ENCODE measurements at regions not wholly inside any gene's neighbourhood (a gene's known extent, or its start where the extent isn't known, plus 50 kb on each side); places are given as distances from the start of the nearest gene placed in this dataset.

DNA sequence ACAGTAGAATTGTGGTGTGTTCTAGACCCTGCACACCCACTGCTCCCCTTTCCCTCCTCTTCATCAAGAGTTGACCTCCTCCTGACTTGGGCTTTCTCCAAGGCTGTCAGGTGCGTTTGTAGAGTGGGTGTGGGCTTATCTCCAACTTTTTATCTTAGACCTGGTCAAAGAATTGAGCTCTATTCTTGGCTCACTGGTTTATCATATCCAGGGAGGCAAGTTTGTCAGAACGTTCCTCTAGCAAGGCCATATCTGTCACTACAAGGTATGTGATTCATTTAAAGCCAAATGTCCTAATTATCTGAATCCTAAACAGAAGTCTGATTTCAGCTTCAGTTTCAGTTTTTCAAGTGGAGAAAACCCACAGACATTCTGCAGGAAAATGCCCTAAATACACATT, 117.1 kb upstream of the MGAT5 start:
- Histone ChIP-seq H2AFZ (ENCODE audit: low read length, unreplicated experiment) (peak overlapping the region; percentile 76), H3K4me3 (ENCODE audit: low read depth, low read length) (peak overlapping the region; percentile 70), H3K27ac (ENCODE audit: low read depth, low read length) (peak overlapping the region; percentile 80), H3K79me2 (ENCODE audit: control insufficient read depth, insufficient read depth, low read length, unreplicated experiment) (peaks cover 26% of the 10 kb centered on the region), H3K4me1 (ENCODE audit: control insufficient read depth, insufficient read depth, low read length, unreplicated experiment) (peaks cover 35% of the 10 kb centered on the region), H3K36me3 (ENCODE audit: insufficient read depth, low read length) (no peaks in the 10 kb centered on the region), H3K27me3 (ENCODE audit: insufficient read depth, low read length) (no peaks in the 10 kb centered on the region)

DNA sequence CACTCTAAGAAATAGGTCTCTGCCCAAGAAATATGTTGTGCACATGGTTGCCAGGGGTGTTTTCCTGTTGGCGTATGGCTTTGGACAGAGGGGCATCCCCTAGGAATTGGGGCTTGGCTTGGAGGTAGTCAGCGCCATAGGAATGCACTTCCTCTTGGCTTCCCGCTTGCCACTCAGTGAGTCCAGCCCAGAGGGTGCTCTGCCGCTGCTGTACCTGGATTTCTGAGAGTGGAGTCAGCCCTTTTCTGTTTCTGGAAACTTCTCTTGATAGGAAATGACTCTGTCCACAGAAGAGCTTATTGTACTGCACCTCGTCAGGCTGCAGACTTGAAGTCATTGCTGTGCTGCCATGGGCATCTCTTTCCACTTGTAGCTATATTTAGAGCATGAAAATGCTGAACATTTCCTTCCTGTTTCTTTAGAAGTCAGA, 116.7 kb upstream of the MGAT5 start:
- Histone ChIP-seq H3K4me3 (ENCODE audit: low read depth, low read length) (peak overlapping the region; percentile 70), H3K36me3 (ENCODE audit: insufficient read depth, low read length) (no peaks in the 10 kb centered on the region), H3K4me1 (ENCODE audit: control insufficient read depth, insufficient read depth, low read length, unreplicated experiment) (peaks cover 33% of the 10 kb centered on the region), H3K27ac (ENCODE audit: low read depth, low read length) (peak overlapping the region; percentile 80), H3K79me2 (ENCODE audit: control insufficient read depth, insufficient read depth, low read length, unreplicated experiment) (peaks cover 26% of the 10 kb centered on the region), H2AFZ (ENCODE audit: low read length, unreplicated experiment) (peak overlapping the region; percentile 76), H3K27me3 (ENCODE audit: insufficient read depth, low read length) (no peaks in the 10 kb centered on the region)

DNA sequence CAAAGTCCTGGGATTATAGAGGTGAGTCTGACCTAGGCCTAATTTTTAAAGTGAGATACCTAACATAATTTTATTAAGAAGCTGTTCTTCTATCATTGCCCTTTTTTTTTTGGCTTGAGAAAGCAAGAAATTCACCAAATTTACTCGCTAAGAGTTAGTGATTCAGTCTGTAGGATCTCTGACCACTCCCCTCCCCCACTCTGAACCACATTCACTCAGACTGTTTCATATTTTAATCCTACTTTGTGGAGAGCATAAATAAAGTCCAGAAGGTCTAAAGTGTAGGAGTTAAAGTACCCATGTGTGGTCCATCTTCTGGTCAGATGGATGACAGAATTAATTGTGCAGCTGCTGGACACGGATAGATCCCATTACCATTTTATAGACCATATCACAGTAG, 115.8 kb upstream of the MGAT5 start:
- Histone ChIP-seq H3K27me3 (ENCODE audit: insufficient read depth, low read length) (no peaks in the 10 kb centered on the region), H3K79me2 (ENCODE audit: control insufficient read depth, insufficient read depth, low read length, unreplicated experiment) (peaks cover 30% of the 10 kb centered on the region), H2AFZ (ENCODE audit: low read length, unreplicated experiment) (no peak overlapping the region), H3K4me3 (ENCODE audit: low read depth, low read length) (0 out of 2 replicates have a peak overlapping the region, but pooled peaks have one; percentile 70), H3K4me1 (ENCODE audit: control insufficient read depth, insufficient read depth, low read length, unreplicated experiment) (peaks cover 38% of the 10 kb centered on the region), H3K36me3 (ENCODE audit: insufficient read depth, low read length) (no peaks in the 10 kb centered on the region), H3K27ac (ENCODE audit: low read depth, low read length) (peak overlapping the region; percentile 80)

DNA sequence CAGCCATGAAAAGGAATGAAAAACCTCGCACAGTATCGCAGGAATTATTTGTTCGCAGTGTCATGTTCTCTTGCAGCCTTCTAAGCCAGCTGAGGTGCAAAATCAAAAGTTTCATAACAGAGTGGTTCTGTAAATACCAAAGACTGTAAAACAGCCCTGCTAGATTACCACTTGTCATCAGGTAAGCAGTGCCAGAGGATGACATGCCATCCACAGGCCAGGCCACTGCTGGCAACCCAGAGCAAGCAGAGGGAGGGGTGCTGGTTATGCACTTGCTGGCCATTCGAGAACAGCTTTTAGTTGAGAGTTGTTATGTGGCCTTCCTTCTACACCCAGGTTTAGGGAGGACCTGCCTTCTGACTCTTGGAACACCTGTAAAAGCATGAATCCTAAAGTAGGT, 114.3 kb upstream of the MGAT5 start:
- Histone ChIP-seq H3K4me3 (ENCODE audit: low read depth, low read length) (no peak overlapping the region), H3K27ac (ENCODE audit: low read depth, low read length) (no peak overlapping the region), H3K36me3 (ENCODE audit: insufficient read depth, low read length) (no peaks in the 10 kb centered on the region), H3K79me2 (ENCODE audit: control insufficient read depth, insufficient read depth, low read length, unreplicated experiment) (peaks cover 24% of the 10 kb centered on the region), H3K4me1 (ENCODE audit: control insufficient read depth, insufficient read depth, low read length, unreplicated experiment) (peaks cover 41% of the 10 kb centered on the region), H2AFZ (ENCODE audit: low read length, unreplicated experiment) (no peak overlapping the region), H3K27me3 (ENCODE audit: insufficient read depth, low read length) (no peaks in the 10 kb centered on the region)

DNA sequence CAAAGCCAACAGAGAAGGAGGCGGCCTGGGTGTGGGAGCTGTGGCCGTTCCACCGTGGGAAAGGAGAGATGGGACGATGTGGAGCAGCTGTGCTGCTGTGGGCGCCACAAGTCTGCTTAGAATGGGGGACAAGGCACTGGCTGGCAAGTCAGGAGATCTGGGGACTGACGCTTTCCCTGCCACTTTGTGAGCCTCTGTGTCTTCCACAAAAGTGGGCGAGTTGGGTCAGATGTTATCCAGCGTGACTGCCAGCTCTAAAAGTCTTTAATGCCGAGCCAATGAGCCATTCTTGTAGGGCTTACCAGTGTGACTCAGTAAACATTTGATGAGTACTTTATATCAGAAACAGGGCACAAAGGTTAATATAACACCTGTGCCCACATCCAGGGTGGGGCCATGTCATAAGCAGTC, 113.6 kb upstream of the MGAT5 start:
- Histone ChIP-seq H3K27ac (ENCODE audit: low read depth, low read length) (no peak overlapping the region), H2AFZ (ENCODE audit: low read length, unreplicated experiment) (no peak overlapping the region), H3K4me1 (ENCODE audit: control insufficient read depth, insufficient read depth, low read length, unreplicated experiment) (peaks cover 41% of the 10 kb centered on the region), H3K79me2 (ENCODE audit: control insufficient read depth, insufficient read depth, low read length, unreplicated experiment) (peaks cover 25% of the 10 kb centered on the region), H3K36me3 (ENCODE audit: insufficient read depth, low read length) (no peaks in the 10 kb centered on the region), H3K27me3 (ENCODE audit: insufficient read depth, low read length) (no peaks in the 10 kb centered on the region), H3K4me3 (ENCODE audit: low read depth, low read length) (no peak overlapping the region)

DNA sequence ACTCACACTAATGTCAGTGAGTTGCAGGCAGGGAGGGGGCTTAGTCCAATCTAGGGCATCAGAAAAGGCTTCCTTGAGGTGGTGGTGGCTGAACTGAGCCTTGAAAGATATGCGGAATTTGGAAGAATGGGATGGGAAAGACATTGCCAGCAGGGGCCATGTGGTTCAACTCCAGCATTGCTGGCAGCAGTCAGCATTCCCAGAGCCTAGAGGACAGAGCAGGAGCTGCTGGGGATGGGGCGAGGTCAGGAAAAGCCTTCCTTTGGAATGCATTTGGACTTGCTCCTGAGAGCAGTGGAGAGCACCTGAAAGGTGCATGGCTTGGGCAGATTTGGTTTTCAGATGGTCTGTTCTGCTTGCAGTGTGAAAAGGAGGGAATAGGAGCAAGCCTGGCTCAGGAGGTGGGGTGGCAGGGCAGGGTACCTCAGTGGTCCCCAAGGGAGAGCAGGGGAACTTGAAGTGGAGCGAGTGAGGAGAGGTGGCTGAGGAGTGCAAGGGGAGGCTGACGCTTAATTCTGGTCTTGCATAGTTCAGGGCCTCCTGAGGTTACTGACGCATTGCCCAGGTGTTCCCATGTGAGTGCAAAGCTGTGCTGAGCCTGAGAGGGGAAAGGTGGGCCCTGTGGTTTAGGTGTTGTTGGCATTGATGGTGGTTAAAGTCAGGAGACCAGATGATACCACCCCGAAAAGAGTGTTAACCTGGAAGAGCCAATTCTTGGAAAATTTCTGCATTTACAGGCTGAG, 112.1 kb upstream of the MGAT5 start:
- Histone ChIP-seq H3K4me3 (ENCODE audit: low read depth, low read length) (no peak overlapping the region), H2AFZ (ENCODE audit: low read length, unreplicated experiment) (no peak overlapping the region), H3K79me2 (ENCODE audit: control insufficient read depth, insufficient read depth, low read length, unreplicated experiment) (peaks cover 25% of the 10 kb centered on the region), H3K4me1 (ENCODE audit: control insufficient read depth, insufficient read depth, low read length, unreplicated experiment) (peaks cover 34% of the 10 kb centered on the region), H3K27me3 (ENCODE audit: insufficient read depth, low read length) (no peaks in the 10 kb centered on the region), H3K27ac (ENCODE audit: low read depth, low read length) (no peak overlapping the region), H3K36me3 (ENCODE audit: insufficient read depth, low read length) (no peaks in the 10 kb centered on the region)

DNA sequence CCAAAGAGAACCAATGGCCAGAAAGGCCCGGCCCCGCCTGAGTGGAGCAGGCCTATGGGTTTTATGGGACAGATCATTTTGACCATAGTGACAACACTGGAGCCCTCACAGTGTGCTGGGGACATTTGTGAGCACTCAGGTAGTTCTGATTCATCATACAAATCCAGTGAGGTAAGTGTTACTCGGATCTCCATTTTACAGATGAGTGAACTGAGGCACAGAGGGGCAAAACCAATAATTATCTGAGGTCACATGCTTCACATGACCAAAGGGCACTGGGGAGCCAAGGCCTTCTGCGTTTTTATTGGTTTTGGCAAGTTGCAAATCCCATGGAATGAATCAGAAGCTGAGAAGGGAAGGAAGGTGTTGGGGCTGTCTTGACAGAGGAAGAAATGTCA, 111.5 kb upstream of the MGAT5 start:
- no peaks in the 10 kb centered on the region for H3K36me3 ChIP-seq (ENCODE audit: insufficient read depth, low read length)
- H2AFZ ChIP-seq (ENCODE audit: low read length, unreplicated experiment), result no peak overlapping the region
- H3K4me3 ChIP-seq (ENCODE audit: low read depth, low read length), result no peak overlapping the region
- peaks cover 30% of the 10 kb centered on the region for H3K4me1 ChIP-seq (ENCODE audit: control insufficient read depth, insufficient read depth, low read length, unreplicated experiment)
- peaks cover 25% of the 10 kb centered on the region for H3K79me2 ChIP-seq (ENCODE audit: control insufficient read depth, insufficient read depth, low read length, unreplicated experiment)
- no peak overlapping the region for H3K27ac ChIP-seq (ENCODE audit: low read depth, low read length)
- no peaks in the 10 kb centered on the region for H3K27me3 ChIP-seq (ENCODE audit: insufficient read depth, low read length)

DNA sequence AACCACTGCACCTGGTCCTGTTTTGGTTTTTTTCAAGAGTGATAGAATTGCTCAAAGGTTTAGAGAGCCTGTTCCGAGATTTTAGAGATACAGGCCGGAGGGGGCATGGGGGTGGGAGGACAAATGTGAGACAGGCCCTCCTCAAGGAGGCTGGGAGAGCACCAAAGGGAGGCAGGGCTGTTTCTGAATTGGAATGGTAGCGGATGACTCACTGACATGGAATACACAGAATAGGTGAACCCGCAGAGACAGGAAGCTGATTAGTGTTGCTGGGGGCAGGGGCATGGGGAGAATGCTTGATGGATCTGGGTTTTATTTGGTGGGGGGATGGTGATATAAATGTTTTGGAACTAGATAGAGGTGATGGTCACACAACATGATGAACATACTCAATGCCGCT, 111.0 kb upstream of the MGAT5 start:
- H3K4me3 ChIP-seq (ENCODE audit: low read depth, low read length), result no peak overlapping the region
- peaks cover 24% of the 10 kb centered on the region for H3K79me2 ChIP-seq (ENCODE audit: control insufficient read depth, insufficient read depth, low read length, unreplicated experiment)
- H3K27me3 ChIP-seq (ENCODE audit: insufficient read depth, low read length), result no peaks in the 10 kb centered on the region
- H3K36me3 ChIP-seq (ENCODE audit: insufficient read depth, low read length), result no peaks in the 10 kb centered on the region
- no peak overlapping the region for H2AFZ ChIP-seq (ENCODE audit: low read length, unreplicated experiment)
- no peak overlapping the region for H3K27ac ChIP-seq (ENCODE audit: low read depth, low read length)
- H3K4me1 ChIP-seq (ENCODE audit: control insufficient read depth, insufficient read depth, low read length, unreplicated experiment), result peaks cover 24% of the 10 kb centered on the region

DNA sequence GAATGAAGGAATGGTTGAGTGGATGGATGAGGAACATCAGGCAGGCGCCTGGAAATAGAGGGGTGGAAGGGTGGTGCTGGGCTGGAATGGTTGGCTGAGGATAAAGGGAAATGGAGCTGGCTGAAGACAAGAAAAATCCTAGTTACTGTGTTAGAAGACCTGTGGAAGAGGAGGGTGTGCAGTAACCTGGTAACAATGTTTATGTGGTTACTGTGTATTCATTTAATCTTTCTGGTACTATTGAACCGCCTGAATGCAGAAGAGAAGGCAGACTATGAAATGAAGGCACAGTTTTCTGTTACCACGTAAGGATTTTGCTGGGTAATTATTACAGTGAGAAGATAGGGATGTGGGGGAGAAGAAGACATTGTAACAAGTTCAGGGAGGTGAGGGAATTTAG, 110.3 kb upstream of the MGAT5 start:
- H3K4me1 ChIP-seq (ENCODE audit: control insufficient read depth, insufficient read depth, low read length, unreplicated experiment), result peaks cover 18% of the 10 kb centered on the region
- H3K27me3 ChIP-seq (ENCODE audit: insufficient read depth, low read length), result no peaks in the 10 kb centered on the region
- H2AFZ ChIP-seq (ENCODE audit: low read length, unreplicated experiment), result no peak overlapping the region
- H3K79me2 ChIP-seq (ENCODE audit: control insufficient read depth, insufficient read depth, low read length, unreplicated experiment), result peaks cover 17% of the 10 kb centered on the region
- no peak overlapping the region for H3K27ac ChIP-seq (ENCODE audit: low read depth, low read length)
- no peaks in the 10 kb centered on the region for H3K36me3 ChIP-seq (ENCODE audit: insufficient read depth, low read length)
- H3K4me3 ChIP-seq (ENCODE audit: low read depth, low read length), result no peak overlapping the region

DNA sequence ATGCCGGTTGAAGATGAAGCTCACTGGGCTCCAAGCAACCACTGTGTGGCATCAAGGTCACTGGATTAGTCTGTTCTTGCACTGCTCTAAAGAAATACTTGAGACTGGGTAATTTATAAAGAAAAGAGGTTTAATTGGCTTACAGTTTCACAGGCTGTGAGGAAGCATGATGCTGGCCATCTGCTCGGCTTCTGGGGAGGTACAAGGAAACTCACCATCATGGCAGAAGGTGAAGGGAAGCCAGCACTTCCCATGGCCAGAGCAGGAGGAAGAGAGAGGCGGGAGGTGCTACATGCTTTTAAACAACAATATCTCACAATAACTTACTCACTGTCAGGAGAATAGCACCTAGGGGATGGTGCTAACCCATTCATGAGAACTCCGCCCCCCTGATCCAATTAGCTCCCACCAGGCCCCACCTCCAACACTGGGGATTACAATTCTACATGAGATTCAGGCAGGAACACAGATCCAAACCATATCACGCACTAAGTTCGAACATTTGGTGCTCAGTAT, 109.7 kb upstream of the MGAT5 start:
- no peaks in the 10 kb centered on the region for H3K27me3 ChIP-seq (ENCODE audit: insufficient read depth, low read length)
- H3K36me3 ChIP-seq (ENCODE audit: insufficient read depth, low read length), result no peaks in the 10 kb centered on the region
- no peak overlapping the region for H2AFZ ChIP-seq (ENCODE audit: low read length, unreplicated experiment)
- H3K27ac ChIP-seq (ENCODE audit: low read depth, low read length), result no peak overlapping the region
- H3K4me3 ChIP-seq (ENCODE audit: low read depth, low read length), result no peak overlapping the region
- H3K4me1 ChIP-seq (ENCODE audit: control insufficient read depth, insufficient read depth, low read length, unreplicated experiment), result peaks cover 15% of the 10 kb centered on the region
- peaks cover 12% of the 10 kb centered on the region for H3K79me2 ChIP-seq (ENCODE audit: control insufficient read depth, insufficient read depth, low read length, unreplicated experiment)

DNA sequence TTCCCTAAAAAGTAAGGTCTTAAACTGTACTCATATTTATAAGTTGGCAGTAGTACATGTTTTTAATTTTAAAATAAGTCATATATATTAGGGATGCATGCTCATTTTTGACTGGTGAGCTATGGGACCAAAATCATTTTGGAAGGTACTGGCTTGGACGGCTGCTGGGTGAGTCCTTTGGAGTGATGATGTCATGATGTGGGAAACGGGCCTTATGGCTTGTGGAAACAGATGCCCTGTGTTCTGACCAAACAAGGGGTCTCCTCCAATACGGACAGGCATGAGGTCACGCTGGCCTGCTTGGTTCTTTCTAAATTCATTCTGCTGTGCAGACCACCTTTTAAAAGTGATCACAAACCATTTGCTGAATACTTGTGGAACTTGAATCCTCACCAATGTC, 109.2 kb upstream of the MGAT5 start:
- Histone ChIP-seq H2AFZ (ENCODE audit: low read length, unreplicated experiment) (no peak overlapping the region), H3K27ac (ENCODE audit: low read depth, low read length) (no peak overlapping the region), H3K27me3 (ENCODE audit: insufficient read depth, low read length) (no peaks in the 10 kb centered on the region), H3K79me2 (ENCODE audit: control insufficient read depth, insufficient read depth, low read length, unreplicated experiment) (peaks cover 11% of the 10 kb centered on the region), H3K4me1 (ENCODE audit: control insufficient read depth, insufficient read depth, low read length, unreplicated experiment) (peaks cover 15% of the 10 kb centered on the region), H3K36me3 (ENCODE audit: insufficient read depth, low read length) (no peaks in the 10 kb centered on the region), H3K4me3 (ENCODE audit: low read depth, low read length) (no peak overlapping the region)

Data from ACC112 (cell line).